Dermis blood vessel endothelial cell (primary cell): ENCODE measurements at regions not wholly inside any gene's neighbourhood (a gene's known extent, or its start where the extent isn't known, plus 50 kb on each side); places are given as distances from the start of the nearest gene placed in this dataset.
"Not testable (repeated sequence)": the region's sequence is repeated elsewhere in the genome, so short reads cannot be mapped to it uniquely, and the experiment has no call there.

Experiments
- DNase-seq: peaks from one replicate; pipeline ENCODE4 v3.0.0; 2010

GRCh38 chr12:47408171-47408871, 297.5 kb downstream of the RPAP3 start:
- peak; percentile 36 for DNase-seq

GRCh38 chr12:47407463-47408129, 298.2 kb downstream of the RPAP3 start:
- DNase-seq = no peak

GRCh38 chr12:47403681-47404080, 302.1 kb downstream of the RPAP3 start:
- DNase-seq = no peak

- not testable (repeated sequence) for DNase-seq
These were observed 304.6 kb downstream of the RPAP3 start for GRCh38 chr12:47401196-47401595.

GRCh38 chr12:47400266-47400665, 305.6 kb downstream of the RPAP3 start:
- no peak for DNase-seq

GRCh38 chr12:47397664-47398281, 308.1 kb downstream of the RPAP3 start:
- peak; percentile 82 for DNase-seq

GRCh38 chr12:47396902-47397663, 308.7 kb downstream of the RPAP3 start:
- DNase-seq = no peak

- DNase-seq = no peak
These were observed 311.8 kb downstream of the RPAP3 start for GRCh38 chr12:47394070-47394469.

GRCh38 chr12:47393403-47393790, 312.4 kb downstream of the RPAP3 start:
- no peak for DNase-seq

GRCh38 chr12:47391566-47391965, 311.8 kb upstream of the AMIGO2 start:
- no peak for DNase-seq

- no peak for DNase-seq
These were observed 309.0 kb upstream of the AMIGO2 start for GRCh38 chr12:47388712-47389111.

- DNase-seq = no peak
These were observed 308.2 kb upstream of the AMIGO2 start for GRCh38 chr12:47387994-47388393.

GRCh38 chr12:47385653-47386052, 305.9 kb upstream of the AMIGO2 start:
- DNase-seq = no peak

GRCh38 chr12:47383942-47384341, 304.2 kb upstream of the AMIGO2 start:
- DNase-seq = peak; percentile 57

- DNase-seq = no peak
These were observed 302.5 kb upstream of the AMIGO2 start for GRCh38 chr12:47382305-47382704.

- DNase-seq = peak; percentile 76
These were observed 299.1 kb upstream of the AMIGO2 start for GRCh38 chr12:47378907-47379306.

- no peak for DNase-seq
These were observed 298.4 kb upstream of the AMIGO2 start for GRCh38 chr12:47378222-47378582.

- DNase-seq = peak; percentile 95
These were observed 297.9 kb upstream of the AMIGO2 start for GRCh38 chr12:47377414-47378221.

GRCh38 chr12:47376927-47377326, 297.2 kb upstream of the AMIGO2 start:
- no peak for DNase-seq

GRCh38 chr12:47373554-47374150, 293.9 kb upstream of the AMIGO2 start:
- DNase-seq = peak; percentile 31

- no peak for DNase-seq
These were observed 290.7 kb upstream of the AMIGO2 start for GRCh38 chr12:47370421-47370820.

- DNase-seq = no peak
These were observed 289.3 kb upstream of the AMIGO2 start for GRCh38 chr12:47369085-47369484.
